ENCODE measurements at regions not wholly inside any gene's neighbourhood (a gene's known extent, or its start where the extent isn't known, plus 50 kb on each side); places are given as distances from the start of the nearest gene placed in this dataset.

- TF ChIP-seq CTCF (IDR thresholded peaks at IDR 0.05): no peak
- TF ChIP-seq POLR2A (IDR thresholded peaks at IDR 0.05): no peak
Measured at GRCh38 chr1:94597701-94598100, 56.1 kb upstream of the F3 start.
